ENCODE measurements at regions not wholly inside any gene's neighbourhood (a gene's known extent, or its start where the extent isn't known, plus 50 kb on each side); places are given as distances from the start of the nearest gene placed in this dataset.

GRCh38 chr19:30167206-30167868 lies 204.8 kb upstream of the ZNF536 start:
- TF ChIP-seq CTCF (IDR thresholded peaks at IDR 0.05) (no peak), ZFX (IDR thresholded peaks at IDR 0.05; ENCODE audit: borderline replicate concordance) (no peak)
- no peak overlapping the region for H3K27ac ChIP-seq

GRCh38 chr19:30167976-30168635 lies 204.1 kb upstream of the ZNF536 start:
- TF ChIP-seq CTCF (IDR thresholded peaks at IDR 0.05) (no peak), ZFX (IDR thresholded peaks at IDR 0.05; ENCODE audit: borderline replicate concordance) (no peak)
- no peak overlapping the region for H3K27ac ChIP-seq

- no peak for TF ChIP-seq ZFX (IDR thresholded peaks at IDR 0.05; ENCODE audit: borderline replicate concordance)
- TF ChIP-seq CTCF (IDR thresholded peaks at IDR 0.05): no peak
- H3K27ac ChIP-seq: no peak overlapping the region
These were observed 203.4 kb upstream of the ZNF536 start for GRCh38 chr19:30168760-30169159.

GRCh38 chr19:30169196-30169900 lies 202.8 kb upstream of the ZNF536 start:
- H3K27ac ChIP-seq: no peak overlapping the region
- TF ChIP-seq ZFX (IDR thresholded peaks at IDR 0.05; ENCODE audit: borderline replicate concordance) (no peak), CTCF (IDR thresholded peaks at IDR 0.05) (no peak)

- no peak overlapping the region for H3K27ac ChIP-seq
- TF ChIP-seq CTCF (IDR thresholded peaks at IDR 0.05): no peak
- no peak for TF ChIP-seq ZFX (IDR thresholded peaks at IDR 0.05; ENCODE audit: borderline replicate concordance)
These were observed 202.1 kb upstream of the ZNF536 start for GRCh38 chr19:30170081-30170480.

- no peak for TF ChIP-seq ZFX (IDR thresholded peaks at IDR 0.05; ENCODE audit: borderline replicate concordance)
- no peak for TF ChIP-seq CTCF (IDR thresholded peaks at IDR 0.05)
- no peak overlapping the region for H3K27ac ChIP-seq
These were observed 201.6 kb upstream of the ZNF536 start for GRCh38 chr19:30170495-30171137.
